Body of pancreas (tissue), 4 donors: ENCODE measurements at regions not wholly inside any gene's neighbourhood (a gene's known extent, or its start where the extent isn't known, plus 50 kb on each side); places are given as distances from the start of the nearest gene placed in this dataset.

ENCODE experiments used
- ATAC-seq: fragments of 150-250 bp; one replicate; pipeline ENCODE4 v1.9.1; 2016
- DNase-seq, 4 donors: peaks; one replicate each; pipeline ENCODE4 v3.0.0-alpha.2; 2019
- H3K27ac ChIP-seq, 4 donors: fragments of 200-600 bp; sonication (generic); 1 replicate in 3 of 4; 2 replicates in 1 of 4; pipeline versions ENCODE4 v1.5.1 to v1.6.1; 2016 to 2019; ENCODE audit warnings: mild to moderate bottlenecking in 1 of 4, mixed read lengths in 1 of 4, moderate library complexity in 1 of 4
- H3K27me3 ChIP-seq, 2 donors: fragments of 200-600 bp; sonication (generic); one replicate each; pipeline ENCODE4 v1.6.0; 2016; ENCODE audit warnings: mild to moderate bottlenecking in 1 of 2
- H3K36me3 ChIP-seq, 2 donors: fragments of 200-600 bp; sonication (generic); replicated peaks in 1 of 2; 2 replicates each; pipeline ENCODE4 v1.5.1; 2016; ENCODE audit warnings: low read depth in 2 of 2; ENCODE audit not compliant: insufficient read depth in 1 of 2
- H3K4me1 ChIP-seq: fragments of 200-600 bp; sonication (generic); one replicate; pipeline ENCODE4 v1.6.0; 2016
- H3K4me3 ChIP-seq, 2 donors: fragments of 200-600 bp; sonication (generic); 1 replicate in 1 of 2; 2 replicates in 1 of 2; pipeline ENCODE4 v1.5.1; 2016 to 2019
- H3K9me3 ChIP-seq, 3 donors: fragments of 200-600 bp; sonication (generic); 1 replicate in 2 of 3; 2 replicates in 1 of 3; pipeline ENCODE4 v1.5.1; 2016
- POLR2A ChIP-seq, 3 donors: fragments of 450-650 bp; IDR thresholded peaks; one replicate each; pipeline ENCODE4 v1.6.1; 2016; ENCODE audit warnings: antibody characterized with exemption in 3 of 3, mild to moderate bottlenecking in 2 of 3
- WGBS, 2 donors: methylation state at CpG; one replicate each; pipeline ENCODE4 v1.1.5; 2017; 5-methylcytosine and 5-hydroxymethylcytosine counted together
- intact Hi-C: fragments of 100-400 bp; cut with DNase I; formaldehyde crosslinking; loops from one replicate; pipeline ENCODE4 v1.15.1; 2023
- TF ChIP-seq, protein P1 (sequence below), 7 experiments: fragments of 450-650 bp in 4 of 7; fragments of 200-600 bp in 3 of 7; sonication (generic) in 3 of 7; IDR thresholded peaks; one replicate each; pipeline ENCODE4 v1.5.1; 2016 to 2019; ENCODE audit warnings: antibody characterized with exemption in 7 of 7

DNA sequence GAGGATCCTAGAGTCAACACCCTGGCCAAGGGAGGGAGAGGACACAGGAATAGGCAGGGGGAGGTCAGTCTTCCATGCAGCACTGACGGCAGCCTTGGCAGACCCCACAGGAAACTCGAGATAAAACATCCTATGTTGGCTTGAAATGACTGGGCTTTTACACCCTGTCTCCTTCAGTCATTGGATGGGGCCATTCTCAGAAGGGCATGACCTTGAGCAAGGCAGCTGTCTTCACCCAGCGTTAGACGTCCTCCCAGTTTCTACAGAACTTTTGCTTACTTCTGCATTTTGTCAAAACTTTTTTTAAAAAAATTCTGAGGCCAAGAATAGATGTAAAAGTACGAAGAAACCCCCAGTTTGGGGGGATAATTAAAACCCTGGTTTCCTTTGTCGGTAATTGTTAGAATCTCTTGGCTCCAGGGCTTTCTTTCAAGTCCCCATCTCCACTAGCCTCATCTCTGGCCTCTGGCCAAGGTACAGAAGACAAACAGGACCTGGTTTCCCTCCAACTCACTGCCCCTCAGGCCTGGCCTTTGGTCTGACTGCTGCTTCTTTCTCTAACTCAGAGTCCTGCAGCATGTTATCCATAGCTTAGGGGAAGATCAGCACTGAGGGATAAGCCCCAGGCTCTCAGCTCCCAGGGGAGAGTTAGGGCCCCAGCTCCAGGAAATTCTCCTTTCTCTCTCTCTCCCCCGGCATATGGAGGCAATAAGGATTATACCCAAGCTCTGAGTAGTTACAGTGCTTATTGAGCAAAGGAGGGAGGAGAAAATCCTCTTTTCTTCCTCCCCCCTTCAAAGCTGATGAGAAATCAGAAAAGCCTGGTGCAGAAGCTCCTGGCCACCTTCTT is 51.6 kb upstream of the KCND3 start:
- H3K9me3 ChIP-seq, result no peaks in the 10 kb centered on the region
- DNase-seq (peak in 1 of 4 donors; percentile 3), ATAC-seq (no peak)
- H3K36me3 ChIP-seq, result no peaks in the 10 kb centered on the region
- intact Hi-C loops, result no loop called here
- no peaks in the 10 kb centered on the region for H3K27me3 ChIP-seq
- 53 to 69% methylated on average over 7 of the region's 7 CpGs for WGBS, 2 donors
- H3K4me3 ChIP-seq, result no peak overlapping the region
- TF ChIP-seq, protein P1, sequence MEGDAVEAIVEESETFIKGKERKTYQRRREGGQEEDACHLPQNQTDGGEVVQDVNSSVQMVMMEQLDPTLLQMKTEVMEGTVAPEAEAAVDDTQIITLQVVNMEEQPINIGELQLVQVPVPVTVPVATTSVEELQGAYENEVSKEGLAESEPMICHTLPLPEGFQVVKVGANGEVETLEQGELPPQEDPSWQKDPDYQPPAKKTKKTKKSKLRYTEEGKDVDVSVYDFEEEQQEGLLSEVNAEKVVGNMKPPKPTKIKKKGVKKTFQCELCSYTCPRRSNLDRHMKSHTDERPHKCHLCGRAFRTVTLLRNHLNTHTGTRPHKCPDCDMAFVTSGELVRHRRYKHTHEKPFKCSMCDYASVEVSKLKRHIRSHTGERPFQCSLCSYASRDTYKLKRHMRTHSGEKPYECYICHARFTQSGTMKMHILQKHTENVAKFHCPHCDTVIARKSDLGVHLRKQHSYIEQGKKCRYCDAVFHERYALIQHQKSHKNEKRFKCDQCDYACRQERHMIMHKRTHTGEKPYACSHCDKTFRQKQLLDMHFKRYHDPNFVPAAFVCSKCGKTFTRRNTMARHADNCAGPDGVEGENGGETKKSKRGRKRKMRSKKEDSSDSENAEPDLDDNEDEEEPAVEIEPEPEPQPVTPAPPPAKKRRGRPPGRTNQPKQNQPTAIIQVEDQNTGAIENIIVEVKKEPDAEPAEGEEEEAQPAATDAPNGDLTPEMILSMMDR (IDR thresholded peaks at IDR 0.05), result no peak
- TF ChIP-seq POLR2A (IDR thresholded peaks at IDR 0.05), result no peak
- H3K4me1 ChIP-seq, result no peaks in the 10 kb centered on the region
- no peak overlapping the region for H3K27ac ChIP-seq

DNA sequence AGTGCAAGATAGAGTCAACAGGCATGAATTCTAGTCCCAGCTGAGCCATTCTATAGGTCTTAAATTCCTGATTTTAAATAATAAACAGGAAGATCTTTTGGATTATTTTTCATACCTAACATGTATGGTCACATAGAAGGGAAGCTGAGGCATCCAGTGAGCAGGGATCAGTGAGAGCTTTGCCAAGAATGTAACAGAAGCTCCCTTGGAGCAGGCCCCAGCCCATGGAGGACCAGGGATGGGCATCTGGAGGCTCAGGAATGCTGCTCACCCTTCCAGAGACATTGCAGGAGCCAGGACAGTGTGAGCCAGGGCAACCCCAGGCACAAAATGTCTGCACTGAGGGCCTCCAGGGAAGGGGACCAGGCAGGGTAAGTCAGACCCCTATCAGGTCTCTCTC is 54.4 kb upstream of the KCND3 start:
- H3K4me3 ChIP-seq, result no peak overlapping the region
- intact Hi-C loops, result no loop called here
- TF ChIP-seq, protein P1 (IDR thresholded peaks at IDR 0.05), result no peak
- no peak for TF ChIP-seq POLR2A (IDR thresholded peaks at IDR 0.05)
- no peak overlapping the region for H3K27ac ChIP-seq
- no peaks in the 10 kb centered on the region for H3K4me1 ChIP-seq
- H3K27me3 ChIP-seq, result no peaks in the 10 kb centered on the region
- DNase-seq (no peak), ATAC-seq (no peak)
- H3K9me3 ChIP-seq, result no peaks in the 10 kb centered on the region
- no peaks in the 10 kb centered on the region for H3K36me3 ChIP-seq

DNA sequence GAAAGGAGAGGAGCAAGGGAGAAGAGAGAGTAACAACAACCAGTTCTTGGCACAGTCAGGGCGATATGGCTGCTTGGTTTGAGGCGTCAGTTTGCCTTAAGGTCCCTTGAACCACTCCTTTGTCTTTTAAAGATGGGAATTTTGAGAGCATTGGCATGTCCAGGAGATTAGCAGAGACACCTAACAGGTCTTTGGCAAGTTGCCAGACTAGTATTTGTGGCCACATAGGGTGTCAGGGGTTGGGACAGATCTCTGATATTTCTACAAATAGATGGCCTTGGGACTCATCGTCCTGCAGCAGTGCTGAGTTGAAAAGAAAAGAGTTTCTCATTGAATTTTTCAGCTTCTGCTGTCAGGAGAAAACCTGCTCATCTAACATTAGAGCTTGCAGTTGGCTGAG is 55.3 kb upstream of the KCND3 start:
- no peaks in the 10 kb centered on the region for H3K27me3 ChIP-seq
- DNase-seq (no peak), ATAC-seq (no peak)
- TF ChIP-seq, protein P1 (IDR thresholded peaks at IDR 0.05), result no peak
- TF ChIP-seq POLR2A (IDR thresholded peaks at IDR 0.05), result no peak
- no peaks in the 10 kb centered on the region for H3K9me3 ChIP-seq
- H3K27ac ChIP-seq, result no peak overlapping the region
- no peak overlapping the region for H3K4me3 ChIP-seq
- 54 to 61% methylated on average over 3 of the region's 3 CpGs for WGBS, 2 donors
- H3K4me1 ChIP-seq, result no peaks in the 10 kb centered on the region
- H3K36me3 ChIP-seq, result no peaks in the 10 kb centered on the region
- intact Hi-C loops, result no loop called here

DNA sequence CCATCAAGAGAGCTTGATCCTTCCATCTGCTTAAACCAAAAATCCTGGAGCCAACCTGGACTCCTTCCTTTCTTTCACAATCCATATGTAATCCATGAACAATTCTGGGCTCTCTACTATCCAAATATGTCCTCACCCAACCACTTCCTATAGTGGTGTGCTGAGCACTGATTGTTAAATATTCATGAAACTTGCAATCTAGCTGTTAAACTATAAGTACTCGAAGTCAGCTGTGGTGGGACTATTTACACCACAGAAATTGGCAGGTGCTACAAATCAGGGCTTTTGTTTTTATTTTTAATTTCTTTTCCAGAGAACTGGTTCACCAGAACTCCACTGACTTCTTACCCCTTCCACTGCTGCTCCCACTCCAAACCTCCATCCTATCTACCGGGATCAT is 57.2 kb upstream of the KCND3 start:
- ATAC-seq, result no peak
- TF ChIP-seq, protein P1 (IDR thresholded peaks at IDR 0.05), result no peak
- no peak for TF ChIP-seq POLR2A (IDR thresholded peaks at IDR 0.05)

DNA sequence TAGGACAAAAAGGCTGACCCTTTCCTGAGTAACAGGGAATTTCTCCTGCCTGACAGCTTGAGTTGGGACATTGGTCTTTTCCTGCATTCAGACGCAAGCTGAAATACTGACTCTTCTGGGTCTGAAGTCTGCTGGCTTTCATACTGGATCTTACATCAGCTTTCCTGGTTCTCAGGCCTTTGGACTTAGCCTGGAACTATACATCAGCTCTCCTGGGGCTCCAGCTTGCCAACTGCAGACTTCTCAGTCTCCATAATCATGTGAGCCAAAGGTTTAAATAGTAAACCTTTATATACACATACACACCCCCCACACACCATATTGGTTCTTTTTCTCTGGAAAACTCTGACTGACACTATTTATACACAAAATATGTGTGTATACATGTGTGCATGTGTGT is 59.0 kb upstream of the KCND3 start:
- WGBS, 2 donors, result 95 to 100% methylated on average over 1 of the region's 1 CpG
- no peaks in the 10 kb centered on the region for H3K27me3 ChIP-seq
- no peaks in the 10 kb centered on the region for H3K36me3 ChIP-seq
- no peak overlapping the region for H3K4me3 ChIP-seq
- ATAC-seq (no peak), DNase-seq (no peak)
- H3K4me1 ChIP-seq, result no peaks in the 10 kb centered on the region
- TF ChIP-seq, protein P1 (IDR thresholded peaks at IDR 0.05), result no peak
- no peak for TF ChIP-seq POLR2A (IDR thresholded peaks at IDR 0.05)
- intact Hi-C loops, result no loop called here
- no peaks in the 10 kb centered on the region for H3K9me3 ChIP-seq
- H3K27ac ChIP-seq, result no peak overlapping the region

More for the DNA sequence above, 57.2 kb upstream of the KCND3 start:
- Histone ChIP-seq H3K36me3 (no peaks in the 10 kb centered on the region), H3K27ac (no peak overlapping the region), H3K27me3 (no peaks in the 10 kb centered on the region), H3K4me1 (no peaks in the 10 kb centered on the region), H3K9me3 (no peaks in the 10 kb centered on the region), H3K4me3 (no peak overlapping the region)
- intact Hi-C loops, result no loop called here
- WGBS, 2 donors, result 48 to 82% methylated on average over 2 of the region's 2 CpGs
- no peak for DNase-seq
